ENCODE measurements at regions not wholly inside any gene's neighbourhood (a gene's known extent, or its start where the extent isn't known, plus 50 kb on each side); places are given as distances from the start of the nearest gene placed in this dataset.
"Not testable (repeated sequence)": the region's sequence is repeated elsewhere in the genome, so short reads cannot be mapped to it uniquely, and the experiment has no call there.

GRCh38 chr4:160423879-160424451, 1321.1 kb downstream of the RAPGEF2 start:
- no peak for DNase-seq
- no peak overlapping the region for H3K4me3 ChIP-seq (ENCODE audit: low read length)
- no peaks in the 10 kb centered on the region for H3K4me1 ChIP-seq (ENCODE audit: control insufficient read depth, insufficient read depth, low read length)
- H3K27me3 ChIP-seq (ENCODE audit: control insufficient read depth, insufficient read depth, low read length): no peaks in the 10 kb centered on the region
- H3K9me3 ChIP-seq (replicated peaks; ENCODE audit: control insufficient read depth, low read depth, low read length): no peaks in the 10 kb centered on the region
- H3K27ac ChIP-seq (ENCODE audit: low read length): no peak overlapping the region
- no peaks in the 10 kb centered on the region for H3K36me3 ChIP-seq (ENCODE audit: control insufficient read depth, insufficient read depth, low read length)
- 84% methylated on average over 4 of the region's 6 CpGs for WGBS (ENCODE audit: insufficient coverage)

- no peak for DNase-seq
- Histone ChIP-seq H3K4me3 (ENCODE audit: low read length) (no peak overlapping the region), H3K27me3 (ENCODE audit: control insufficient read depth, insufficient read depth, low read length) (no peaks in the 10 kb centered on the region), H3K4me1 (ENCODE audit: control insufficient read depth, insufficient read depth, low read length) (no peaks in the 10 kb centered on the region), H3K27ac (ENCODE audit: low read length) (no peak overlapping the region), H3K9me3 (replicated peaks; ENCODE audit: control insufficient read depth, low read depth, low read length) (no peaks in the 10 kb centered on the region), H3K36me3 (ENCODE audit: control insufficient read depth, insufficient read depth, low read length) (no peaks in the 10 kb centered on the region)
- WGBS (ENCODE audit: insufficient coverage): no CpG with 5 or more reads among the region's 2 CpGs
These were observed 1323.4 kb downstream of the RAPGEF2 start for GRCh38 chr4:160426233-160426632.

- H3K4me1 ChIP-seq (ENCODE audit: control insufficient read depth, insufficient read depth, low read length): no peaks in the 10 kb centered on the region
- no peaks in the 10 kb centered on the region for H3K36me3 ChIP-seq (ENCODE audit: control insufficient read depth, insufficient read depth, low read length)
- DNase-seq: no peak
- no peak overlapping the region for H3K27ac ChIP-seq (ENCODE audit: low read length)
- 44% methylated on average over 1 of the region's 3 CpGs for WGBS (ENCODE audit: insufficient coverage)
- H3K9me3 ChIP-seq (replicated peaks; ENCODE audit: control insufficient read depth, low read depth, low read length): no peaks in the 10 kb centered on the region
- no peak overlapping the region for H3K4me3 ChIP-seq (ENCODE audit: low read length)
- H3K27me3 ChIP-seq (ENCODE audit: control insufficient read depth, insufficient read depth, low read length): no peaks in the 10 kb centered on the region
These were observed 1348.0 kb downstream of the RAPGEF2 start for GRCh38 chr4:160450876-160451275.

- WGBS (ENCODE audit: insufficient coverage): 89% methylated on average over 33 of the region's 39 CpGs
- not testable (repeated sequence) for H3K36me3 ChIP-seq (ENCODE audit: control insufficient read depth, insufficient read depth, low read length); H3K27ac ChIP-seq (ENCODE audit: low read length); H3K4me1 ChIP-seq (ENCODE audit: control insufficient read depth, insufficient read depth, low read length); H3K27me3 ChIP-seq (ENCODE audit: control insufficient read depth, insufficient read depth, low read length); DNase-seq; H3K9me3 ChIP-seq (replicated peaks; ENCODE audit: control insufficient read depth, low read depth, low read length); H3K4me3 ChIP-seq (ENCODE audit: low read length)
These were observed 1379.1 kb downstream of the RAPGEF2 start for GRCh38 chr4:160481696-160482690.

GRCh38 chr4:160485071-160485687, 1382.3 kb downstream of the RAPGEF2 start:
- Histone ChIP-seq H3K4me1 (ENCODE audit: control insufficient read depth, insufficient read depth, low read length) (no peaks in the 10 kb centered on the region), H3K36me3 (ENCODE audit: control insufficient read depth, insufficient read depth, low read length) (no peaks in the 10 kb centered on the region), H3K9me3 (replicated peaks; ENCODE audit: control insufficient read depth, low read depth, low read length) (peaks cover 2% of the 10 kb centered on the region), H3K27ac (ENCODE audit: low read length) (no peak overlapping the region), H3K27me3 (ENCODE audit: control insufficient read depth, insufficient read depth, low read length) (no peaks in the 10 kb centered on the region), H3K4me3 (ENCODE audit: low read length) (no peak overlapping the region)
- DNase-seq: no peak
- no CpG with 5 or more reads among the region's 1 CpG for WGBS (ENCODE audit: insufficient coverage)

- no peaks in the 10 kb centered on the region for H3K36me3 ChIP-seq (ENCODE audit: control insufficient read depth, insufficient read depth, low read length)
- no peaks in the 10 kb centered on the region for H3K4me1 ChIP-seq (ENCODE audit: control insufficient read depth, insufficient read depth, low read length)
- H3K27ac ChIP-seq (ENCODE audit: low read length): no peak overlapping the region
- H3K9me3 ChIP-seq (replicated peaks; ENCODE audit: control insufficient read depth, low read depth, low read length): no peaks in the 10 kb centered on the region
- H3K4me3 ChIP-seq (ENCODE audit: low read length): no peak overlapping the region
- DNase-seq: no peak
- no peaks in the 10 kb centered on the region for H3K27me3 ChIP-seq (ENCODE audit: control insufficient read depth, insufficient read depth, low read length)
These were observed 1389.3 kb downstream of the RAPGEF2 start for GRCh38 chr4:160492181-160492580.

GRCh38 chr4:160493206-160493605, 1390.3 kb downstream of the RAPGEF2 start:
- Histone ChIP-seq H3K9me3 (replicated peaks; ENCODE audit: control insufficient read depth, low read depth, low read length) (no peaks in the 10 kb centered on the region), H3K27ac (ENCODE audit: low read length) (no peak overlapping the region), H3K4me3 (ENCODE audit: low read length) (no peak overlapping the region), H3K27me3 (ENCODE audit: control insufficient read depth, insufficient read depth, low read length) (no peaks in the 10 kb centered on the region), H3K4me1 (ENCODE audit: control insufficient read depth, insufficient read depth, low read length) (no peaks in the 10 kb centered on the region), H3K36me3 (ENCODE audit: control insufficient read depth, insufficient read depth, low read length) (no peaks in the 10 kb centered on the region)
- no peak for DNase-seq
- WGBS (ENCODE audit: insufficient coverage): no CpG with 5 or more reads among the region's 1 CpG

- no peak overlapping the region for H3K4me3 ChIP-seq (ENCODE audit: low read length)
- WGBS (ENCODE audit: insufficient coverage): 80% methylated on average over 1 of the region's 2 CpGs
- no peaks in the 10 kb centered on the region for H3K9me3 ChIP-seq (replicated peaks; ENCODE audit: control insufficient read depth, low read depth, low read length)
- no peaks in the 10 kb centered on the region for H3K4me1 ChIP-seq (ENCODE audit: control insufficient read depth, insufficient read depth, low read length)
- DNase-seq: no peak
- no peak overlapping the region for H3K27ac ChIP-seq (ENCODE audit: low read length)
- no peaks in the 10 kb centered on the region for H3K36me3 ChIP-seq (ENCODE audit: control insufficient read depth, insufficient read depth, low read length)
- no peaks in the 10 kb centered on the region for H3K27me3 ChIP-seq (ENCODE audit: control insufficient read depth, insufficient read depth, low read length)
These were observed 1392.5 kb downstream of the RAPGEF2 start for GRCh38 chr4:160495356-160495755.

- no peak overlapping the region for H3K27ac ChIP-seq (ENCODE audit: low read length)
- no peaks in the 10 kb centered on the region for H3K4me1 ChIP-seq (ENCODE audit: control insufficient read depth, insufficient read depth, low read length)
- no peaks in the 10 kb centered on the region for H3K27me3 ChIP-seq (ENCODE audit: control insufficient read depth, insufficient read depth, low read length)
- no peaks in the 10 kb centered on the region for H3K36me3 ChIP-seq (ENCODE audit: control insufficient read depth, insufficient read depth, low read length)
- H3K4me3 ChIP-seq (ENCODE audit: low read length): no peak overlapping the region
- no peak for DNase-seq
- 76% methylated on average over 4 of the region's 4 CpGs for WGBS (ENCODE audit: insufficient coverage)
- H3K9me3 ChIP-seq (replicated peaks; ENCODE audit: control insufficient read depth, low read depth, low read length): no peaks in the 10 kb centered on the region
These were observed 1395.3 kb downstream of the RAPGEF2 start for GRCh38 chr4:160498211-160498610.

GRCh38 chr4:160505724-160506123, 1402.8 kb downstream of the RAPGEF2 start:
- no peaks in the 10 kb centered on the region for H3K4me1 ChIP-seq (ENCODE audit: control insufficient read depth, insufficient read depth, low read length)
- no peaks in the 10 kb centered on the region for H3K36me3 ChIP-seq (ENCODE audit: control insufficient read depth, insufficient read depth, low read length)
- WGBS (ENCODE audit: insufficient coverage): 47% methylated on average over 2 of the region's 4 CpGs
- H3K9me3 ChIP-seq (replicated peaks; ENCODE audit: control insufficient read depth, low read depth, low read length): no peaks in the 10 kb centered on the region
- no peak overlapping the region for H3K4me3 ChIP-seq (ENCODE audit: low read length)
- H3K27me3 ChIP-seq (ENCODE audit: control insufficient read depth, insufficient read depth, low read length): no peaks in the 10 kb centered on the region
- DNase-seq: no peak
- H3K27ac ChIP-seq (ENCODE audit: low read length): no peak overlapping the region
